HG03135 (cell line): ENCODE measurements at regions not wholly inside any gene's neighbourhood (a gene's known extent, or its start where the extent isn't known, plus 50 kb on each side); places are given as distances from the start of the nearest gene placed in this dataset.

Experiments used
- ATAC-seq: cut with Tn5 transposase; IDR thresholded peaks from one replicate; pipeline ENCODE4 v1.9.1; 2021; ENCODE audit warnings: mild to moderate bottlenecking, moderate library complexity; ENCODE audit not compliant: unreplicated experiment

GRCh38 chr2:211049321-211050018, 493.1 kb downstream of the CPS1 start:
- no peak for ATAC-seq

GRCh38 chr2:211055438-211055837, 499.0 kb downstream of the CPS1 start:
- ATAC-seq = no peak

- no peak for ATAC-seq
Measured at GRCh38 chr2:211061612-211062296, 505.4 kb downstream of the CPS1 start.

- no peak for ATAC-seq
Measured at GRCh38 chr2:211062297-211062612, 505.9 kb downstream of the CPS1 start.

GRCh38 chr2:211067029-211067428, 510.6 kb downstream of the CPS1 start:
- no peak for ATAC-seq

- no peak for ATAC-seq
Measured at GRCh38 chr2:211068108-211068780, 511.8 kb downstream of the CPS1 start.

GRCh38 chr2:211070547-211070946, 514.1 kb downstream of the CPS1 start:
- ATAC-seq = no peak

- ATAC-seq = no peak
Measured at GRCh38 chr2:211077216-211077767, 520.9 kb downstream of the CPS1 start.

- ATAC-seq = no peak
Measured at GRCh38 chr2:211084352-211084751, 528.0 kb downstream of the CPS1 start.

- ATAC-seq = no peak
Measured at GRCh38 chr2:211085056-211085680, 528.8 kb downstream of the CPS1 start.

GRCh38 chr2:211086049-211086448, 529.6 kb downstream of the CPS1 start:
- ATAC-seq = no peak

- no peak for ATAC-seq
Measured at GRCh38 chr2:211089127-211089526, 532.7 kb downstream of the CPS1 start.

- peak; percentile 55 for ATAC-seq
Measured at GRCh38 chr2:211093743-211094303, 537.4 kb downstream of the CPS1 start.

GRCh38 chr2:211103989-211104388, 547.6 kb downstream of the CPS1 start:
- no peak for ATAC-seq

GRCh38 chr2:211113334-211114175, 557.2 kb downstream of the CPS1 start:
- ATAC-seq = no peak

- no peak for ATAC-seq
Measured at GRCh38 chr2:211114826-211115455, 558.5 kb downstream of the CPS1 start.

GRCh38 chr2:211117026-211117425, 560.6 kb downstream of the CPS1 start:
- ATAC-seq = no peak

GRCh38 chr2:211126256-211126655, 569.9 kb downstream of the CPS1 start:
- ATAC-seq = no peak

- no peak for ATAC-seq
Measured at GRCh38 chr2:211127501-211127900, 571.1 kb downstream of the CPS1 start.

- ATAC-seq = no peak
Measured at GRCh38 chr2:211128287-211128686, 571.9 kb downstream of the CPS1 start.
